CD14-positive monocyte (primary cell): ENCODE measurements at regions not wholly inside any gene's neighbourhood (a gene's known extent, or its start where the extent isn't known, plus 50 kb on each side); places are given as distances from the start of the nearest gene placed in this dataset.

Experiments
- DNase-seq, 3 donors: peaks; one replicate each; pipeline ENCODE4 v3.0.0-alpha.2; 2011 to 2022
- H2AFZ ChIP-seq: 2 replicates; pipeline ENCODE4 v1.6.0; 2012; ENCODE audit warnings: mild to moderate bottlenecking, low read depth, low read length, inconsistent platforms; ENCODE audit not compliant: insufficient read depth, poor library complexity, severe bottlenecking
- H3K27ac ChIP-seq, 2 donors: 1 replicate in 1 of 2; 2 replicates in 1 of 2; pipeline ENCODE4 v1.5.1; 2012 to 2013; ENCODE audit warnings: low read length in 2 of 2, control low read depth in 1 of 2, inconsistent platforms in 1 of 2, low read depth in 1 of 2, mild to moderate bottlenecking in 1 of 2
- H3K27me3 ChIP-seq, 2 donors: one replicate each; pipeline versions ENCODE4 v1.6.0 to v1.6.1; 2011 to 2013; ENCODE audit warnings: low read length in 2 of 2; ENCODE audit not compliant: control insufficient read depth in 2 of 2, insufficient read depth in 2 of 2
- H3K36me3 ChIP-seq, 2 donors: replicated peaks in 1 of 2; 1 replicate in 1 of 2; 2 replicates in 1 of 2; pipeline versions ENCODE4 v1.5.1 to v1.6.1; 2012 to 2013; ENCODE audit warnings: low read length in 2 of 2, control low read depth in 1 of 2, inconsistent platforms in 1 of 2, mild to moderate bottlenecking in 1 of 2; ENCODE audit not compliant: insufficient read depth in 2 of 2, control insufficient read depth in 1 of 2
- H3K4me1 ChIP-seq, 2 donors: 1 replicate in 1 of 2; 2 replicates in 1 of 2; pipeline versions ENCODE4 v1.5.1 to v1.6.1; 2012 to 2013; ENCODE audit warnings: low read length in 2 of 2, control low read depth in 1 of 2, inconsistent platforms in 1 of 2, mild to moderate bottlenecking in 1 of 2, moderate library complexity in 1 of 2; ENCODE audit not compliant: insufficient read depth in 2 of 2, control insufficient read depth in 1 of 2
- H3K4me2 ChIP-seq: replicated peaks from 2 replicates; pipeline ENCODE3; 2012; ENCODE audit warnings: low read length, moderate library complexity, mild to moderate bottlenecking; ENCODE audit not compliant: poor library complexity, severe bottlenecking; ENCODE audit errors: extremely low read depth
- H3K4me3 ChIP-seq, 3 experiments: fragments of 200-600 bp in 1 of 3; sonication (generic) in 1 of 3; replicated peaks in 1 of 3; 1 replicate in 2 of 3; 2 replicates in 1 of 3; pipeline ENCODE4 v1.5.1; 2011 to 2013; ENCODE audit warnings: low read length in 3 of 3, mild to moderate bottlenecking in 3 of 3, control low read depth in 2 of 3, low read depth in 2 of 3, inconsistent platforms in 1 of 3, moderate library complexity in 1 of 3
- H3K79me2 ChIP-seq: 2 replicates; pipeline ENCODE4 v1.6.0; 2012; ENCODE audit warnings: mild to moderate bottlenecking, control low read depth, inconsistent platforms, low read length, moderate library complexity; ENCODE audit not compliant: insufficient read depth
- H3K9ac ChIP-seq: 2 replicates; pipeline ENCODE4 v1.6.0; 2017; ENCODE audit warnings: low read length, mild to moderate bottlenecking; ENCODE audit not compliant: insufficient read depth, poor library complexity, severe bottlenecking
- H3K9me3 ChIP-seq, 2 donors: replicated peaks in 1 of 2; 1 replicate in 1 of 2; 2 replicates in 1 of 2; pipeline versions ENCODE4 v1.5.1 to v1.6.1; 2012 to 2013; ENCODE audit warnings: low read length in 2 of 2, control low read depth in 1 of 2; ENCODE audit not compliant: control insufficient read depth in 1 of 2, insufficient read depth in 1 of 2
- H4K20me1 ChIP-seq: 2 replicates; pipeline ENCODE4 v1.6.0; 2012; ENCODE audit warnings: mild to moderate bottlenecking, low read length, control low read depth, moderate library complexity; ENCODE audit not compliant: insufficient read depth
- H3K27ac Mint-ChIP-seq, 7 donors: one replicate each; pipeline ENCODE4 v1.8.0; 2020; ENCODE audit warnings: mild to moderate bottlenecking in 7 of 7, mixed read lengths in 7 of 7, moderate library complexity in 6 of 7, inconsistent platforms in 2 of 7
- H3K27me3 Mint-ChIP-seq, 3 donors: one replicate each; pipeline ENCODE4 v1.8.0; 2021 to 2022; ENCODE audit warnings: low read depth in 3 of 3, mild to moderate bottlenecking in 3 of 3, mixed read lengths in 3 of 3, moderate library complexity in 3 of 3, inconsistent platforms in 1 of 3
- H3K36me3 Mint-ChIP-seq, 2 donors: one replicate each; pipeline ENCODE4 v1.8.0; 2020; ENCODE audit warnings: mixed read lengths in 2 of 2, inconsistent platforms in 1 of 2, mild to moderate bottlenecking in 1 of 2
- H3K4me1 Mint-ChIP-seq: one replicate; pipeline ENCODE4 v1.8.0; 2020; ENCODE audit warnings: mild to moderate bottlenecking, mixed read lengths
- H3K4me3 Mint-ChIP-seq, 2 donors: one replicate each; pipeline ENCODE4 v1.8.0; 2020; ENCODE audit warnings: mild to moderate bottlenecking in 2 of 2, mixed read lengths in 2 of 2, moderate library complexity in 1 of 2
- H3K9me3 Mint-ChIP-seq, 7 donors: one replicate each; pipeline ENCODE4 v1.8.0; 2020 to 2022; ENCODE audit warnings: mixed read lengths in 7 of 7, mild to moderate bottlenecking in 6 of 7, moderate library complexity in 6 of 7, inconsistent platforms in 2 of 7
- WGBS: methylation state at CpG from one replicate; pipeline ENCODE4 v1.1.5; 2013; ENCODE audit warnings: missing lambda C conversion rate; ENCODE audit not compliant: insufficient coverage; 5-methylcytosine and 5-hydroxymethylcytosine counted together
- intact Hi-C, 2 donors: fragments of 100-400 bp; cut with micrococcal nuclease; formaldehyde crosslinking; loops; one replicate each; pipeline versions ENCODE4 v1.15.0 to v1.15.1; 2023
- TF ChIP-seq, protein P1 (sequence below): fragments of 200-600 bp; IDR thresholded peaks from one replicate; pipeline ENCODE4 v1.8.0; 2022; ENCODE audit warnings: antibody characterized with exemption, mild to moderate bottlenecking

DNA sequence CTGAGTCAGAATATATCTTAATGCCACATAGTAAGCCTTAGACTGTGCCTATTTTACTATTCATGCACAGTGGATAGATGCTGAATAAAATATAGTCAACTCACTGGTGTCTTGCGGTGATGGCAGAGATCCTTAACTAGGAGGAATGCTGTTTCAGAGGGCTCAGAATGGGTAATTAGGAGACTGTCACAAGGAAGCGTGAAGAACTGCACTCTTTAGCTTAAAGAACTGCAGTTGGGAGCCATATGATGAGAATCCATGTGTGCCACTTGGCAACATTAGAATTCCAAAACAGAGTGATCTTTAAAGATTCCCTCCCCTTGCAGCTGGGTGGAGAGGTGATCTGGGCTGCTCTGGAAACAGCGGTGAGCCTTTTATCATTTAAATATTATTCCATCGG, 357.6 kb downstream of the MCTP2 start:
- no peaks in the 10 kb centered on the region for H3K4me1 ChIP-seq
- no peak overlapping the region for H3K9ac ChIP-seq
- peak overlapping the region in 1 of 2 donors; percentile 46 for H3K4me3 Mint-ChIP-seq
- H3K9me3 Mint-ChIP-seq, result peaks cover 0 to 5% (median 0%) of the 10 kb centered on the region in 7 donors
- H3K36me3 Mint-ChIP-seq, result no peaks in the 10 kb centered on the region
- no peak overlapping the region for H3K27ac ChIP-seq
- peaks cover 47 to 82% (median 59%) of the 10 kb centered on the region in 3 donors for H3K27me3 Mint-ChIP-seq
- no peak overlapping the region for H3K4me2 ChIP-seq
- H3K4me3 ChIP-seq, result no peak overlapping the region
- TF ChIP-seq, protein P1, sequence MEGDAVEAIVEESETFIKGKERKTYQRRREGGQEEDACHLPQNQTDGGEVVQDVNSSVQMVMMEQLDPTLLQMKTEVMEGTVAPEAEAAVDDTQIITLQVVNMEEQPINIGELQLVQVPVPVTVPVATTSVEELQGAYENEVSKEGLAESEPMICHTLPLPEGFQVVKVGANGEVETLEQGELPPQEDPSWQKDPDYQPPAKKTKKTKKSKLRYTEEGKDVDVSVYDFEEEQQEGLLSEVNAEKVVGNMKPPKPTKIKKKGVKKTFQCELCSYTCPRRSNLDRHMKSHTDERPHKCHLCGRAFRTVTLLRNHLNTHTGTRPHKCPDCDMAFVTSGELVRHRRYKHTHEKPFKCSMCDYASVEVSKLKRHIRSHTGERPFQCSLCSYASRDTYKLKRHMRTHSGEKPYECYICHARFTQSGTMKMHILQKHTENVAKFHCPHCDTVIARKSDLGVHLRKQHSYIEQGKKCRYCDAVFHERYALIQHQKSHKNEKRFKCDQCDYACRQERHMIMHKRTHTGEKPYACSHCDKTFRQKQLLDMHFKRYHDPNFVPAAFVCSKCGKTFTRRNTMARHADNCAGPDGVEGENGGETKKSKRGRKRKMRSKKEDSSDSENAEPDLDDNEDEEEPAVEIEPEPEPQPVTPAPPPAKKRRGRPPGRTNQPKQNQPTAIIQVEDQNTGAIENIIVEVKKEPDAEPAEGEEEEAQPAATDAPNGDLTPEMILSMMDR, result no peak
- H4K20me1 ChIP-seq, result no peaks in the 10 kb centered on the region
- no peak overlapping the region for H3K27ac Mint-ChIP-seq
- DNase-seq, result no peak
- peaks cover 6% of the 10 kb centered on the region for H3K4me1 Mint-ChIP-seq
- intact Hi-C loops, result no loop called here
- H3K79me2 ChIP-seq, result no peaks in the 10 kb centered on the region
- no peak overlapping the region for H2AFZ ChIP-seq
- WGBS, result 94% methylated on average over 2 of the region's 4 CpGs
- no peaks in the 10 kb centered on the region for H3K9me3 ChIP-seq
- peaks cover 54 to 70% of the 10 kb centered on the region in 2 donors for H3K27me3 ChIP-seq
- H3K36me3 ChIP-seq, result no peaks in the 10 kb centered on the region

DNA sequence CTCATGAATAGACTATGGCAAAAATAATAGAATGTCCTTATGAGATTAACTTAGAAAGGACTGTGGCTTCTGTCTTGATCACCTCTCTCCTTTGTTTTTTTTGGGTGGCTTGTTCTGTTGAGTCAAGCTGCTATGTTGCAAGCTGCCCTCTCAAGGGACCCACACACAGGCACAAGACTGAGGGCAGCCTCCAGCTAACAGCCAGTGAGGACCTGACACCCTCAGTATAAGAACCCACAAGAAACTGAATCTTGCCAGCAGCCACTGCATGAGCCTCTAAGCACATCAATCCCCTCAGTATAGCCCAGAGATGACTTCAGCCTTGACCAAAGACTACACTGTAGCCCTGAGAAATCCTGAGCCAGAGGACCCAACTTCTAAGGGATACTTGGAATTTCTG, 361.1 kb downstream of the MCTP2 start:
- no peaks in the 10 kb centered on the region for H3K4me1 Mint-ChIP-seq
- Histone ChIP-seq H3K27ac (no peak overlapping the region), H3K4me1 (no peaks in the 10 kb centered on the region), H3K9me3 (no peaks in the 10 kb centered on the region), H3K36me3 (no peaks in the 10 kb centered on the region), H3K27me3 (peaks cover 32 to 49% of the 10 kb centered on the region in 2 donors), H3K79me2 (no peaks in the 10 kb centered on the region), H3K4me3 (no peak overlapping the region), H2AFZ (no peak overlapping the region), H3K9ac (no peak overlapping the region), H4K20me1 (no peaks in the 10 kb centered on the region), H3K4me2 (no peak overlapping the region)
- no peak for DNase-seq
- TF ChIP-seq, protein P1, result no peak
- H3K4me3 Mint-ChIP-seq, result no peak overlapping the region
- H3K27ac Mint-ChIP-seq, result no peak overlapping the region
- peaks cover 32 to 71% (median 41%) of the 10 kb centered on the region in 3 donors for H3K27me3 Mint-ChIP-seq
- intact Hi-C loops, result no loop called here
- H3K36me3 Mint-ChIP-seq, result no peaks in the 10 kb centered on the region
- peaks cover 0 to 7% (median 0%) of the 10 kb centered on the region in 7 donors for H3K9me3 Mint-ChIP-seq
